IMR-90 (cell line): ENCODE measurements at regions not wholly inside any gene's neighbourhood (a gene's known extent, or its start where the extent isn't known, plus 50 kb on each side); places are given as distances from the start of the nearest gene placed in this dataset.

Experiments
- ATAC-seq: fragments of 200-7000 bp; cut with Tn5 transposase; 2 replicates; pipeline ENCODE4 v1.9.1; 2020; ENCODE audit warnings: low read depth, mild to moderate bottlenecking, moderate library complexity
- BruUV-seq: library from RNA; stranded (reverse); fragments of 400-500 nt; replicated peaks from 2 replicates; lab custom pipeline; 2021; lab: Mats Ljungman, UMichigan
- CTCF ChIA-PET: fragments of 300-600 bp; formaldehyde crosslinking; extraction: SDS; loops from one replicate; lab custom pipeline; 2021; ENCODE audit warnings: antibody characterized with exemption; lab: Yijun Ruan, JAX
- POLR2A ChIA-PET: fragments of 300-600 bp; sonication (Branson Sonifier 250); formaldehyde crosslinking; loops from one replicate; lab custom pipeline; 2022; ENCODE audit warnings: antibody characterized with exemption; ENCODE audit not compliant: unreplicated experiment; lab: Charles Lee
- DNase-seq: peaks from one replicate; pipeline ENCODE4 v3.0.0; 2013
- H2AFZ ChIP-seq: replicated peaks from 2 replicates; pipeline ENCODE3; 2013; ENCODE audit warnings: low read length, mild to moderate bottlenecking; ENCODE audit not compliant: poor library complexity
- H2AK5ac ChIP-seq: 2 replicates; pipeline ENCODE4 v1.6.1; 2013; ENCODE audit warnings: low read depth, low read length, inconsistent platforms
- H2AK9ac ChIP-seq: replicated peaks from 2 replicates; pipeline ENCODE3; 2013; ENCODE audit warnings: mild to moderate bottlenecking, low read depth, low read length, moderate library complexity; ENCODE audit not compliant: poor library complexity
- H2BK120ac ChIP-seq: 2 replicates; pipeline ENCODE4 v1.6.1; 2013; ENCODE audit warnings: low read depth, low read length, inconsistent platforms
- H2BK15ac ChIP-seq: 3 replicates; pipeline ENCODE4 v1.6.1; 2013; ENCODE audit warnings: low read depth, low read length, inconsistent platforms
- H2BK20ac ChIP-seq: 2 replicates; pipeline ENCODE4 v1.6.1; 2013; ENCODE audit warnings: low read depth, mild to moderate bottlenecking, inconsistent platforms, low read length, moderate library complexity
- H2BK5ac ChIP-seq: 2 replicates; pipeline ENCODE4 v1.6.1; 2013; ENCODE audit warnings: mild to moderate bottlenecking, low read depth, low read length, inconsistent platforms; ENCODE audit not compliant: poor library complexity, severe bottlenecking
- H3K14ac ChIP-seq: replicated peaks from 2 replicates; pipeline ENCODE4 v1.6.1; 2013; ENCODE audit warnings: low read depth, low read length, inconsistent platforms
- H3K18ac ChIP-seq: 2 replicates; pipeline ENCODE4 v1.6.1; 2013; ENCODE audit warnings: low read depth, low read length, control low read depth
- H3K23ac ChIP-seq: 2 replicates; pipeline ENCODE4 v1.6.1; 2013; ENCODE audit warnings: low read depth, low read length, inconsistent platforms
- H3K27ac ChIP-seq: 2 replicates; pipeline ENCODE4 v1.5.1; 2013; ENCODE audit warnings: mild to moderate bottlenecking, control low read depth, low read length; ENCODE audit not compliant: insufficient read depth
- H3K27me3 ChIP-seq: 2 replicates; pipeline ENCODE4 v1.6.1; 2013; ENCODE audit warnings: low read length; ENCODE audit not compliant: control insufficient read depth, insufficient read depth
- H3K36me3 ChIP-seq: 2 replicates; pipeline ENCODE4 v1.6.1; 2013; ENCODE audit warnings: low read length, mixed read lengths; ENCODE audit not compliant: control insufficient read depth, insufficient read depth
- H3K4ac ChIP-seq: 2 replicates; pipeline ENCODE4 v1.6.1; 2013; ENCODE audit warnings: low read depth, low read length, inconsistent platforms
- H3K4me1 ChIP-seq: 2 replicates; pipeline ENCODE4 v1.6.1; 2013; ENCODE audit warnings: low read length, mixed read lengths; ENCODE audit not compliant: control insufficient read depth, insufficient read depth
- H3K4me2 ChIP-seq: 2 replicates; pipeline ENCODE4 v1.6.1; 2013; ENCODE audit warnings: low read depth, mild to moderate bottlenecking, control low read depth, low read length, moderate library complexity
- H3K4me3 ChIP-seq: 2 replicates; pipeline ENCODE4 v1.5.1; 2013; ENCODE audit warnings: low read depth, mild to moderate bottlenecking, control low read depth, low read length, moderate library complexity; ENCODE audit not compliant: insufficient read depth
- H3K56ac ChIP-seq: 2 replicates; pipeline ENCODE4 v1.6.1; 2013; ENCODE audit warnings: low read length, inconsistent platforms; ENCODE audit not compliant: insufficient read depth; ENCODE audit errors: extremely low read depth
- H3K79me1 ChIP-seq, 2 experiments: 2 replicates each; pipeline ENCODE4 v1.6.1; 2013; ENCODE audit warnings: low read length in 2 of 2, inconsistent platforms in 1 of 2, low read depth in 1 of 2
- H3K9ac ChIP-seq: 2 replicates; pipeline ENCODE4 v1.6.1; 2013; ENCODE audit warnings: low read depth, low read length, control low read depth
- H3K9me1 ChIP-seq: 2 replicates; pipeline ENCODE4 v1.6.1; 2013; ENCODE audit warnings: low read length, inconsistent platforms; ENCODE audit not compliant: insufficient read depth
- H3K9me3 ChIP-seq: 2 replicates; pipeline ENCODE4 v1.6.1; 2013; ENCODE audit warnings: low read length; ENCODE audit not compliant: control insufficient read depth, insufficient read depth
- H4K20me1 ChIP-seq: 2 replicates; pipeline ENCODE4 v1.6.1; 2013; ENCODE audit warnings: low read length, inconsistent platforms; ENCODE audit not compliant: insufficient read depth
- H4K5ac ChIP-seq: 2 replicates; pipeline ENCODE4 v1.6.1; 2013; ENCODE audit warnings: mild to moderate bottlenecking, low read depth, low read length, control low read depth
- H4K8ac ChIP-seq, 2 experiments: 2 replicates each; pipeline ENCODE4 v1.6.1; 2013; ENCODE audit warnings: low read depth in 2 of 2, low read length in 2 of 2, control low read depth in 1 of 2, inconsistent platforms in 1 of 2
- H4K91ac ChIP-seq: 2 replicates; pipeline ENCODE4 v1.6.1; 2013; ENCODE audit warnings: low read depth, low read length, inconsistent platforms; ENCODE audit not compliant: insufficient read depth
- BHLHE40 ChIP-seq: fragments of 150-350 bp; IDR thresholded peaks from 2 replicates; pipeline ENCODE4 v1.6.1; 2016; ENCODE audit warnings: mild to moderate bottlenecking, low read depth, low read length
- CEBPB ChIP-seq: IDR thresholded peaks from 2 replicates; pipeline ENCODE4 v1.6.1; 2012; ENCODE audit warnings: low read depth, low read length, improper control_type of control experiment
- CHD1 ChIP-seq: IDR thresholded peaks from 2 replicates; pipeline ENCODE4 v1.6.1; 2012; ENCODE audit warnings: low read depth, low read length, improper control_type of control experiment
- FOS ChIP-seq: fragments of 150-350 bp; IDR thresholded peaks from 2 replicates; pipeline ENCODE4 v1.6.1; 2016; ENCODE audit warnings: low read depth, low read length
- MAFK ChIP-seq: IDR thresholded peaks from 2 replicates; pipeline ENCODE4 v1.6.1; 2012; ENCODE audit warnings: low read depth, low read length, improper control_type of control experiment
- MAZ ChIP-seq: IDR thresholded peaks from 2 replicates; pipeline ENCODE4 v1.6.1; 2012; ENCODE audit warnings: low read depth, mild to moderate bottlenecking, low read length, improper control_type of control experiment, moderate library complexity, borderline replicate concordance
- MXI1 ChIP-seq: IDR thresholded peaks from 2 replicates; pipeline ENCODE4 v1.6.1; 2012; ENCODE audit warnings: low read depth, mild to moderate bottlenecking, low read length, moderate library complexity, borderline replicate concordance
- NFE2L2 ChIP-seq: fragments of 150-350 bp; IDR thresholded peaks from 2 replicates; pipeline ENCODE4 v1.6.1; 2016; ENCODE audit warnings: low read depth, mild to moderate bottlenecking, low read length
- POLR2A ChIP-seq: IDR thresholded peaks from 2 replicates; pipeline ENCODE4 v1.6.1; 2012; ENCODE audit warnings: mild to moderate bottlenecking, low read depth, low read length
- RAD21 ChIP-seq: IDR thresholded peaks from 2 replicates; pipeline ENCODE4 v1.6.1; 2012; ENCODE audit warnings: low read length, improper control_type of control experiment
- RCOR1 ChIP-seq: IDR thresholded peaks from 2 replicates; pipeline ENCODE4 v1.6.1; 2012; ENCODE audit warnings: mild to moderate bottlenecking, low read length, improper control_type of control experiment; ENCODE audit not compliant: insufficient replicate concordance
- RFX5 ChIP-seq: IDR thresholded peaks from 2 replicates; pipeline ENCODE4 v1.8.0; 2012; ENCODE audit warnings: low read depth, mild to moderate bottlenecking, low read length, moderate library complexity
- SMC3 ChIP-seq: fragments of 150-350 bp; IDR thresholded peaks from 2 replicates; pipeline ENCODE4 v1.6.1; 2016; ENCODE audit warnings: low read depth, mild to moderate bottlenecking, antibody characterized with exemption, low read length, moderate library complexity
- WGBS, 2 experiments: methylation state at CpG; one replicate each; pipeline versions ENCODE4 v1.1.5 to v1.1.7; 2013; ENCODE audit warnings: missing lambda C conversion rate in 2 of 2; ENCODE audit not compliant: insufficient read length in 1 of 2; ENCODE audit errors: extremely low coverage in 2 of 2; 5-methylcytosine and 5-hydroxymethylcytosine counted together
- dilution Hi-C: fragments of 300-500 bp; cut with HindIII; formaldehyde crosslinking; loops from one replicate; pipeline ENCODE4 v1.14.3; 2018; ENCODE audit warnings: low sequenced_read_pairs; ENCODE audit not compliant: unreplicated experiment
- in situ Hi-C: fragments of 300-500 bp; cut with MboI; formaldehyde crosslinking; loops from 3 replicates; pipeline ENCODE4 v1.14.3; 2019; ENCODE audit warnings: low sequenced_read_pairs, inconsistent platforms, mixed read lengths
- intact Hi-C: fragments of 100-400 bp; cut with micrococcal nuclease; formaldehyde crosslinking; loops from 2 replicates; pipeline ENCODE4 v1.10.0; 2022
- TF ChIP-seq, protein P1 (sequence below): fragments of 150-350 bp; IDR thresholded peaks from 2 replicates; pipeline ENCODE4 v1.6.1; 2017; ENCODE audit warnings: mild to moderate bottlenecking, antibody characterized with exemption, low read length, low read depth
- TF ChIP-seq, protein P2 (sequence below): conservative IDR thresholded peaks from 2 replicates; pipeline ENCODE4 v1.5.1; 2012; ENCODE audit warnings: mild to moderate bottlenecking, low read depth, low read length, improper control_type of control experiment
- TF ChIP-seq, protein P3 (sequence below): fragments of 150-350 bp; IDR thresholded peaks from 2 replicates; pipeline ENCODE4 v1.6.1; 2016; ENCODE audit warnings: low read depth, mild to moderate bottlenecking, low read length, moderate library complexity, borderline replicate concordance

DNA sequence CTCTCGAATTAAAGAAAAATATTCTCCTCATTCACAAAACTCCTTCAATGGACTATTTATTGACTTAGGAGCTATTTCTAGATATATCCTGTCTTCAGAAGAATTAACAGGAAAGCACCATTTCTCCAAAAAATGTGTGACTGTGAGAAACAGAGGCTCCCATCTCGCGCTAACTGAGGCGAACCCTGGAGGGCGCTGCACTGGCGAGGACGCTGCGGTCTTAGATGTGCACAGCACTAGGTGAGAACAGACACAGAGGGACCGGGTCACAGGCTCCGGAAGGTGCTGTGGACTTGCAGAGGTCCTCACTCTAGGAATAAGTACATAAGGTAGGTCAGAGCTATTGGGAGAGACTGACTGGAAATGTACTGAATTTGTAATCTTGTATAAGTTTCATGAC, 229.7 kb upstream of the SLC35G4 start:
- Histone ChIP-seq H4K8ac (no peak overlapping the region), H4K5ac (no peak overlapping the region), H3K4ac (no peak overlapping the region), H4K20me1 (no peaks in the 10 kb centered on the region), H3K27me3 (no peaks in the 10 kb centered on the region), H2BK120ac (no peak overlapping the region), H2AFZ (no peak overlapping the region), H2AK5ac (no peak overlapping the region), H3K18ac (no peak overlapping the region), H3K4me1 (no peaks in the 10 kb centered on the region), H3K9me3 (no peaks in the 10 kb centered on the region), H3K23ac (no peak overlapping the region), H3K79me1 (no peaks in the 10 kb centered on the region), H2AK9ac (no peak overlapping the region), H3K36me3 (no peaks in the 10 kb centered on the region), H3K4me3 (no peak overlapping the region), H3K9me1 (no peaks in the 10 kb centered on the region), H3K9ac (no peak overlapping the region), H2BK15ac (no peak overlapping the region), H2BK20ac (no peak overlapping the region), H3K14ac (no peak overlapping the region), H3K4me2 (no peak overlapping the region), H4K91ac (no peak overlapping the region), H3K27ac (no peak overlapping the region), H3K56ac (no peak overlapping the region), H2BK5ac (no peak overlapping the region)
- no peak for ATAC-seq
- ChIA-PET POLR2A (no interaction called here), CTCF (no interaction called here)
- 94% methylated on average over 7 of the region's 10 CpGs; no CpG with 5 or more reads in 1 of the 2 experiments for WGBS, 2 experiments
- intact Hi-C loops (no loop called here), in situ Hi-C loops (no loop called here), dilution Hi-C loops (no loop called here)
- no peak for DNase-seq
- no TSS peak for BruUV-seq
- TF ChIP-seq, protein P1, sequence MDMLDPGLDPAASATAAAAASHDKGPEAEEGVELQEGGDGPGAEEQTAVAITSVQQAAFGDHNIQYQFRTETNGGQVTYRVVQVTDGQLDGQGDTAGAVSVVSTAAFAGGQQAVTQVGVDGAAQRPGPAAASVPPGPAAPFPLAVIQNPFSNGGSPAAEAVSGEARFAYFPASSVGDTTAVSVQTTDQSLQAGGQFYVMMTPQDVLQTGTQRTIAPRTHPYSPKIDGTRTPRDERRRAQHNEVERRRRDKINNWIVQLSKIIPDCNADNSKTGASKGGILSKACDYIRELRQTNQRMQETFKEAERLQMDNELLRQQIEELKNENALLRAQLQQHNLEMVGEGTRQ, result no peak
- TF ChIP-seq FOS (no peak), CEBPB (no peak), NFE2L2 (no peak), RCOR1 (no peak), RAD21 (no peak), CHD1 (no peak), MAFK (no peak), BHLHE40 (no peak), POLR2A (no peak), SMC3 (no peak), RFX5 (no peak), MAZ (no peak), MXI1 (no peak)
- TF ChIP-seq, protein P2, sequence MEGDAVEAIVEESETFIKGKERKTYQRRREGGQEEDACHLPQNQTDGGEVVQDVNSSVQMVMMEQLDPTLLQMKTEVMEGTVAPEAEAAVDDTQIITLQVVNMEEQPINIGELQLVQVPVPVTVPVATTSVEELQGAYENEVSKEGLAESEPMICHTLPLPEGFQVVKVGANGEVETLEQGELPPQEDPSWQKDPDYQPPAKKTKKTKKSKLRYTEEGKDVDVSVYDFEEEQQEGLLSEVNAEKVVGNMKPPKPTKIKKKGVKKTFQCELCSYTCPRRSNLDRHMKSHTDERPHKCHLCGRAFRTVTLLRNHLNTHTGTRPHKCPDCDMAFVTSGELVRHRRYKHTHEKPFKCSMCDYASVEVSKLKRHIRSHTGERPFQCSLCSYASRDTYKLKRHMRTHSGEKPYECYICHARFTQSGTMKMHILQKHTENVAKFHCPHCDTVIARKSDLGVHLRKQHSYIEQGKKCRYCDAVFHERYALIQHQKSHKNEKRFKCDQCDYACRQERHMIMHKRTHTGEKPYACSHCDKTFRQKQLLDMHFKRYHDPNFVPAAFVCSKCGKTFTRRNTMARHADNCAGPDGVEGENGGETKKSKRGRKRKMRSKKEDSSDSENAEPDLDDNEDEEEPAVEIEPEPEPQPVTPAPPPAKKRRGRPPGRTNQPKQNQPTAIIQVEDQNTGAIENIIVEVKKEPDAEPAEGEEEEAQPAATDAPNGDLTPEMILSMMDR, result no peak
- TF ChIP-seq, protein P3, sequence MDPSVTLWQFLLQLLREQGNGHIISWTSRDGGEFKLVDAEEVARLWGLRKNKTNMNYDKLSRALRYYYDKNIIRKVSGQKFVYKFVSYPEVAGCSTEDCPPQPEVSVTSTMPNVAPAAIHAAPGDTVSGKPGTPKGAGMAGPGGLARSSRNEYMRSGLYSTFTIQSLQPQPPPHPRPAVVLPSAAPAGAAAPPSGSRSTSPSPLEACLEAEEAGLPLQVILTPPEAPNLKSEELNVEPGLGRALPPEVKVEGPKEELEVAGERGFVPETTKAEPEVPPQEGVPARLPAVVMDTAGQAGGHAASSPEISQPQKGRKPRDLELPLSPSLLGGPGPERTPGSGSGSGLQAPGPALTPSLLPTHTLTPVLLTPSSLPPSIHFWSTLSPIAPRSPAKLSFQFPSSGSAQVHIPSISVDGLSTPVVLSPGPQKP, result no peak
